Jurkat, Clone E6-1 (cell line): ENCODE measurements at regions not wholly inside any gene's neighbourhood (a gene's known extent, or its start where the extent isn't known, plus 50 kb on each side); places are given as distances from the start of the nearest gene placed in this dataset.

ENCODE experiments used
- DNase-seq: peaks from one replicate; pipeline ENCODE4 v3.0.0-alpha.2; 2011; ENCODE audit warnings: low read depth, low spot score
- H3K4me3 ChIP-seq: 2 replicates; pipeline ENCODE4 v1.5.1; 2011; ENCODE audit warnings: mild to moderate bottlenecking, low read length, control low read depth, moderate library complexity

GRCh38 chr13:106691861-106692260 is 123.9 kb upstream of the ARGLU1 start:
- no peak for DNase-seq
- H3K4me3 ChIP-seq: no peak overlapping the region

DNA sequence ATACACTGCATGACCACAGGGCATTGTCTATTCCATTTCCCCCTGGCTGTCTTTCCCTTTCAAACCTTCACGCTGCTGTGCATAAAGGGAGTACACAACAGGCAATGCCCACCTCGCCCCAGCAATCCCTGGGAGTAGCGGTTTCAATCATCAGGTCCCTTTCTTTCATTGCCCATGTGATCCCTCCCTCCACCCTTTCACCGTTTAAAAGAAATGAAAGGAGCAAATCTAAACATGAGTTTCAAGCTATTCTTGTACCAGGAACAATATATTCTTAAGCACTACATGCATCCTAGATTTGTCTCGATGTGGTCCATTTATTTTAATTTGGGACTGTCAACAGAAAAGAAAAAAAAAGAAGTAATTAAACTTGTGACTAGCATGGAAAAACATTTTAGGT is 123.4 kb upstream of the ARGLU1 start:
- H3K4me3 ChIP-seq: no peak overlapping the region
- DNase-seq: no peak

DNA sequence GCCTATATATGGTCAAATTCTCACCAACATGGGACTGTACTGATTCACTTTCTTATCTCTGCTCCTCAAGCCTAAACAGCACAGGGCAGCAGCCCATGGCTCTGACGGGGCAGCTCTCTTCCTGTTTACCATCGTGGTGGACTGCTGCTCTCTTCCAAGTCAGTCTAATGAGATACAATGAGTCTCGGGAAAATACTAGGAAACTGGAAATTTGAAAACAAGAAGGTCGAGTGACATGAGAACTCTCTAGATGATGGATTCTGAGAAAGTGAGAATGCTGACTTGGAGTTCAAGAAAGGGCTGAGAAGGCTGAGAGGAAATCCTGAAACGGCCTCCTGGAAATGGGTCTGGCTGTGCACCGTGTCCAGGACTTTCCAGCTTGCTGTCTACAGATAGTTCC is 122.8 kb upstream of the ARGLU1 start:
- no peak for DNase-seq
- H3K4me3 ChIP-seq: no peak overlapping the region

GRCh38 chr13:106689906-106690305 is 122.0 kb upstream of the ARGLU1 start:
- no peak overlapping the region for H3K4me3 ChIP-seq
- no peak for DNase-seq

- no peak for DNase-seq
- no peak overlapping the region for H3K4me3 ChIP-seq
These were observed 121.0 kb upstream of the ARGLU1 start for GRCh38 chr13:106688940-106689339.

GRCh38 chr13:106686163-106686562 is 118.2 kb upstream of the ARGLU1 start:
- no peak for DNase-seq
- no peak overlapping the region for H3K4me3 ChIP-seq

DNA sequence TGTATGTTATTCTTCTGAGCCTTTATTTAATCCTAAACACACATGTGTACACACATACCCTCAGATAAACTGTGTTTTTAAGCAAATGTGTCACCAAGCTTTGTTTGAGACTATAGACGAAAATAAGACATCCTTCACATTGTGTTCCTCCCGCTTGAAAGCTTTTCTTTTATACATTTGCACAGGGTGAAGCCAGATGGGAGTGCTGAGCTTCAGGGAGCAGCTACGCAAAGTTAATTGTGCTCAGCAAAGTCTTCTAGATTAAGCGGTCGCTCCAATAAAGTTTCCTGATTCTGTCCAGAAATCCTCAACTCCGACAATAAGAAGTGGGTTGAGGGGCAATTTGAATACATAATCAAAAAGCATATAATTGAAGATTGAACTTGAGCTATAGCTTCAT is 117.2 kb upstream of the ARGLU1 start:
- H3K4me3 ChIP-seq: no peak overlapping the region

DNA sequence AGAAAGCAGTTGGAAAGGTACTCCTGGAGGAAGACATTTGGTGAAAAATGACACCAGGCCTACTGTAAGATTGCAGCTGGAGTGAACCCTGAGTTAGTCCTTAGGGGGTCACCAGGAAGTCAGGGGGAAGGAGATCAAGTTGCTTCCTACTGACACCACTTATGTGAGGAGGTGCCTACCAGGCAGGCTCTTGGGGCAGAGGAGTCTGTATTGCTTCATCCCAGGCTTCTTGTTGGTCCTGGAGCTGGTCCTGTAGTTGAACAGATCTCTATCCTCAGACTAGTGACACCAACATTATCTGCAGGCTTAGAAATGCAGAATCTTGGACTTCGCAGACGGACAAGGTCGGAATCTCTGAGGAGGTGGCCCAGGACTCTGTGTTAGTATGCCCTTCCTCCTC is 116.0 kb upstream of the ARGLU1 start:
- no peak for DNase-seq
- no peak overlapping the region for H3K4me3 ChIP-seq

More for the DNA sequence above, 117.2 kb upstream of the ARGLU1 start:
- DNase-seq: no peak

GRCh38 chr13:106683179-106683578 is 115.2 kb upstream of the ARGLU1 start:
- DNase-seq: no peak
- no peak overlapping the region for H3K4me3 ChIP-seq

GRCh38 chr13:106681997-106682396 is 114.1 kb upstream of the ARGLU1 start:
- no peak overlapping the region for H3K4me3 ChIP-seq

DNA sequence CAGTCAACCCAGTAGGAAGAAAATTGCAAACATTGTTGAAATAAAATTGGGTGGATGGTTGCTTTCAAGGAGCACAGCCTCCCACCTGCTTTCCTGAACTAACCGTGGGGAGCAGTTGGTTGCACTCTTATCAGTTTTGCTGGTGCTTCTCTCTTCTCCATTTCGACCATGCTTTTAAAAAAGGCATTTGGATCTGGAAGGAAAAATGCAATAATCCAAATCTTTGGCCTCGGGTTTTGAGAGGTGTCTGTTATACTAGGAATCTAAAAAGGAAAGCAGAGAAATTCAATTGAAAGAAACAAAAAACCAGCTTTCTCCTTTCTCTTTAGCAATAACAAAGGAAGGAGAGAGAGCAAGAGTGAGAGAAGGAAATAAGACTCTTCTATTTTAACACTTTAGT is 113.6 kb upstream of the ARGLU1 start:
- no peak overlapping the region for H3K4me3 ChIP-seq

More at GRCh38 chr13:106681997-106682396, 114.1 kb upstream of the ARGLU1 start:
- no peak for DNase-seq

DNA sequence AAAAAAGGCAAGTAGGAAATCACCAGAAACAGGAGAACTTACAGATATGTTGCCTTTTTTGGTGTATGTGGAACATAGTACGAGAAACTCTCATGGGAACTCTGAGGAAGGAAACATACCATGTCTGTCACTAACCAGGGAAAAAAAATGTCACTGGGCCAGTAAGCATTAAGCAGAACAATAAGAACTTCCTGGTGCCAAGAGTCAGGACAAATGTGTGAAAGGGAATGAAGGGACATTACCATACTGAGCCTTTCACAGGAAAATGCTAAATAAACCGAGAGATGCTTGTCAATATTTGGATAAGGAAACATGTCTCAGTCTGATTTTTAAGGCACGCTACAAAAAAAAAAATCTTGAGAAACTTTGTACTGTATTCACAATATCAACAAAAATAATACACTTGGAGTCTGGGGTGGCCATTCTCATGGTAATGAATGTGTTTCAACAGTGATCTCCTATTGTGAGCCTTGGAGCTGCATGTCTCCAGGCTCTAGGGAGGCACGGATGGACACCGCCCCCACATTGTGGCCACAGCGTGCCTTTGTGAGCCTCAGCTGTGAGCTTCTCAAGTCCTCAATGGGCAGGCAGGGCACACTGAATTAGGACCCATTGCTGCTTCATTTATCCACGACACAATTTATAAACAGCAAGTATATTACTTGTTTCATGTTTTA is 113.0 kb upstream of the ARGLU1 start:
- no peak overlapping the region for H3K4me3 ChIP-seq
- DNase-seq: no peak

More for the DNA sequence above, 113.6 kb upstream of the ARGLU1 start:
- no peak for DNase-seq

- no peak for DNase-seq
These were observed 110.9 kb upstream of the ARGLU1 start for GRCh38 chr13:106678646-106679418.

GRCh38 chr13:106675311-106675710 is 107.4 kb upstream of the ARGLU1 start:
- DNase-seq: no peak
- no peak overlapping the region for H3K4me3 ChIP-seq

More at GRCh38 chr13:106678646-106679418, 110.9 kb upstream of the ARGLU1 start:
- H3K4me3 ChIP-seq: no peak overlapping the region

GRCh38 chr13:106660746-106661625 is 93.0 kb upstream of the ARGLU1 start:
- no peak for DNase-seq
- no peak overlapping the region for H3K4me3 ChIP-seq

DNA sequence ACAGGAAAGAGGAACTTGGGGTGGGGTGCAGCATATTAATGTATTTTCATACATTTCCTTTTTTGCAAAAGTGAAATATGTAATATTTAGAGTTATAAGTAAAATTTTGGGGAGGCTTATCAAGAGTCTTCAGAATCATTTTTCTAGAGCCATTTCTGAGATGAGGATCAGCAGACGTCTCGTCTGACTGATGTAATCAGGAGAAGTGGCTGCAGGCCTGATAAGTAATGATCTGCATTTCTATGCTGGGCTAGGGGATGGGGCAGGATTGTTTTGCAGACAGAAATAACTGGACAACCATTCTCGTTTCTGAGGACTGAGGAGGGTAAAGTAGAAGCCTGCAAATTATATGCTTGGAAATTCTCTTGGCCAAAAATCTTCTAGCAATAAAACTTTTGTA is 89.2 kb upstream of the ARGLU1 start:
- no peak overlapping the region for H3K4me3 ChIP-seq
- no peak for DNase-seq

DNA sequence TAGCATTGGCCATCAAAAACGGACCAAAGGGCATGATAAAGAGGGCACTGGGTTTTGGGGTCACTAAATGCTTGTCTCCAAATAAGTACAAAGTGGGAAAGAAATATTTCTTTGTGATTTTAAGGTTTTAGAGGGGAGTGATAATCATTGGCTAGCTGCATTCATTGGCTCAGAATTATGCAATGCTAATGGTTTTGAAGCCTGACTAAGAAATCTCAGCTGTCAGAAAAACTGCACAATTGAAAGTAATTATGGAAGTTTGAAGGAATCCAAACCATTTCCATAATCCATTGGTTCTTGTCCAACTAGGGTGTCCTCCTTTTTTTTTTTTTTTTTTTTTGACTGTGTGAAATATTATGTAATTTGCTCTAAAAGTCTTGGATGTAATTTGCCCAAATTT is 88.2 kb upstream of the ARGLU1 start:
- H3K4me3 ChIP-seq: no peak overlapping the region
- no peak for DNase-seq

- DNase-seq: no peak
- no peak overlapping the region for H3K4me3 ChIP-seq
These were observed 83.5 kb upstream of the ARGLU1 start for GRCh38 chr13:106651442-106651841.

DNA sequence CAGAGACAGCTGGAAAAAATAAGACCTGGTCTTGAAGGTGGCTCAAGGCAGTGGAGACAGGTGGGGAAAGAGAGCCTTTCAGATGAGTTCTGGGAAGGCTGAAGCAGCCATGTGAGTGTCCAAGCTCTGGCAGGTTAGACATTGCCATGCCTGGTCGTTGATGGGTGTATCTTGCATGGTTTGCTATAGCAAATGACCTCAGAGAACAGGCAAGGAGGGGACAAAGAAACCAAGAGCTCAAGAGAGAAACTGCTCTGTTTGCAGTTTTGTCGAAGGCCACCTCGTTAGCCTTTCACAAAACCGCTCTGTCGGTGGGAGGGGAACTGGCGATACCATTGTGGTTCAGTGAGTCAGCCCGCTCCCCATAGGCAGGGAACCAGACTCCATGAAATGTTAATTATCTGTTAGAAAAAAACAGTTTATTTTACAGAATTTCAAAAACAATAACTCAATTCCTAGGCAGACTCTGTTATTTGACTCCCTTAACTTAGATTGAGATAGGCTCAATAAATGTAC is 82.8 kb upstream of the ARGLU1 start:
- DNase-seq: no peak
- H3K4me3 ChIP-seq: no peak overlapping the region

DNA sequence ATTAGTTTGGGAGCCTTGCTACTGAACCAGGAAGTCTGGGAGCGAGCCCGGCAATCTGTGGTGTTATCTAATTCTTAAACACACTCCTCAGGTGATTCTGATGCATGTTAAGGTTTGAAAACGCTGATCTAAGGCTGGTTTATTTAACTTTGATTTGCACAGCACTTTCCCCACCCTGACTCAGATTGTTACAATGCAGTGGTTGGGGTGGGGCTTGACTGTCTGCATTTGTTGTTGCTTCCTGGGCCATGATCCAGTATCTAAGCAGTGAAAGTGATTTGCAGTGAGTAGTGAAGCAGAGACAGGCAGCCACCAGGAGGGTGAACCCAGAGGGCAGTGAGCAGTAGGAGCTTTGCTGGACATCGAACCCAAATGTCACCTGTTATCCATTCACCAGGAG is 81.6 kb upstream of the ARGLU1 start:
- H3K4me3 ChIP-seq: no peak overlapping the region
- DNase-seq: no peak
